Chondrocyte (in vitro differentiated cells): ENCODE measurements at regions not wholly inside any gene's neighbourhood (a gene's known extent, or its start where the extent isn't known, plus 50 kb on each side); places are given as distances from the start of the nearest gene placed in this dataset.

ENCODE experiments used
- DNase-seq: peaks from one replicate; pipeline ENCODE4 v3.0.0; 2021; ENCODE audit warnings: mixed read lengths, low spot score
- H3K27ac Mint-ChIP-seq: one replicate; pipeline ENCODE4 v1.8.0; 2021; ENCODE audit warnings: mild to moderate bottlenecking, moderate library complexity, mixed read lengths; ENCODE audit not compliant: unreplicated experiment
- H3K27me3 Mint-ChIP-seq: 2 replicates; pipeline ENCODE4 v1.8.0; 2021; ENCODE audit warnings: low read depth, mixed read lengths
- H3K36me3 Mint-ChIP-seq: 2 replicates; pipeline ENCODE4 v1.8.0; 2021; ENCODE audit warnings: low read depth, mixed read lengths
- H3K4me1 Mint-ChIP-seq: 2 replicates; pipeline ENCODE4 v1.8.0; 2021; ENCODE audit warnings: low read depth, mild to moderate bottlenecking, mixed read lengths
- H3K4me3 Mint-ChIP-seq: one replicate; pipeline ENCODE4 v1.8.0; 2021; ENCODE audit warnings: mild to moderate bottlenecking, moderate library complexity, mixed read lengths; ENCODE audit not compliant: unreplicated experiment
- H3K9me3 Mint-ChIP-seq: 2 replicates; pipeline ENCODE4 v1.8.0; 2021; ENCODE audit warnings: low read depth, mixed read lengths
- TF ChIP-seq, protein P1 (sequence below): fragments of 200-600 bp; sonication (generic); IDR thresholded peaks from 2 replicates; pipeline ENCODE4 v1.5.0; 2021; ENCODE audit warnings: antibody characterized with exemption, mild to moderate bottlenecking, moderate library complexity

- no peaks in the 10 kb centered on the region for H3K36me3 Mint-ChIP-seq
- DNase-seq, result no peak
- H3K27me3 Mint-ChIP-seq, result peaks cover 10% of the 10 kb centered on the region
- TF ChIP-seq, protein P1, sequence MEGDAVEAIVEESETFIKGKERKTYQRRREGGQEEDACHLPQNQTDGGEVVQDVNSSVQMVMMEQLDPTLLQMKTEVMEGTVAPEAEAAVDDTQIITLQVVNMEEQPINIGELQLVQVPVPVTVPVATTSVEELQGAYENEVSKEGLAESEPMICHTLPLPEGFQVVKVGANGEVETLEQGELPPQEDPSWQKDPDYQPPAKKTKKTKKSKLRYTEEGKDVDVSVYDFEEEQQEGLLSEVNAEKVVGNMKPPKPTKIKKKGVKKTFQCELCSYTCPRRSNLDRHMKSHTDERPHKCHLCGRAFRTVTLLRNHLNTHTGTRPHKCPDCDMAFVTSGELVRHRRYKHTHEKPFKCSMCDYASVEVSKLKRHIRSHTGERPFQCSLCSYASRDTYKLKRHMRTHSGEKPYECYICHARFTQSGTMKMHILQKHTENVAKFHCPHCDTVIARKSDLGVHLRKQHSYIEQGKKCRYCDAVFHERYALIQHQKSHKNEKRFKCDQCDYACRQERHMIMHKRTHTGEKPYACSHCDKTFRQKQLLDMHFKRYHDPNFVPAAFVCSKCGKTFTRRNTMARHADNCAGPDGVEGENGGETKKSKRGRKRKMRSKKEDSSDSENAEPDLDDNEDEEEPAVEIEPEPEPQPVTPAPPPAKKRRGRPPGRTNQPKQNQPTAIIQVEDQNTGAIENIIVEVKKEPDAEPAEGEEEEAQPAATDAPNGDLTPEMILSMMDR, result no peak
- H3K4me1 Mint-ChIP-seq, result peaks cover 8% of the 10 kb centered on the region
- H3K27ac Mint-ChIP-seq, result no peak overlapping the region
- H3K9me3 Mint-ChIP-seq, result no peaks in the 10 kb centered on the region
- H3K4me3 Mint-ChIP-seq, result no peak overlapping the region
Observed at GRCh38 chr12:127660961-127661360, 606.0 kb upstream of the TMEM132C start.

- Mint-ChIP-seq H3K4me1 (peaks cover 15% of the 10 kb centered on the region), H3K27me3 (peaks cover 10% of the 10 kb centered on the region), H3K9me3 (no peaks in the 10 kb centered on the region), H3K27ac (no peak overlapping the region), H3K4me3 (no peak overlapping the region), H3K36me3 (no peaks in the 10 kb centered on the region)
- TF ChIP-seq, protein P1, result no peak
- DNase-seq, result no peak
Observed at GRCh38 chr12:127663716-127664115, 603.3 kb upstream of the TMEM132C start.

DNA sequence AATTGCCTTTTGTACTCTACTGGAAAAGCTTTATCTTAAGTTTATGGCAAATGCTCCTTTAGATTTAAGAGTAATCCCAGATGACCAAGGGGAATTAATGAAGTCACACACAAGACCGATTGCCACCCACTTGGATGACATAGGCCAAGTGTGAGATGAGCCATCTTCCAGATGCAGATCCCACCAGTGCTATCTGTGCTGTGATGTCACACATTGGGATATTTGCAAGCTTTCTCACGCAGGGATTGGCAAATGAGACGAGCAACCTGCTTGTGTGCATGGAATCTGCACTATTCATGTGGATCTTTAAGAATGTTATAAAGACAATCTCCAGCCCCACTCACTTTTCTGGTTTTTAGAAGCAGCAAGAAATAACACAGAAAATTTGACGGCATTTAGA, 602.1 kb upstream of the TMEM132C start:
- DNase-seq, result no peak
- TF ChIP-seq, protein P1, result no peak

DNA sequence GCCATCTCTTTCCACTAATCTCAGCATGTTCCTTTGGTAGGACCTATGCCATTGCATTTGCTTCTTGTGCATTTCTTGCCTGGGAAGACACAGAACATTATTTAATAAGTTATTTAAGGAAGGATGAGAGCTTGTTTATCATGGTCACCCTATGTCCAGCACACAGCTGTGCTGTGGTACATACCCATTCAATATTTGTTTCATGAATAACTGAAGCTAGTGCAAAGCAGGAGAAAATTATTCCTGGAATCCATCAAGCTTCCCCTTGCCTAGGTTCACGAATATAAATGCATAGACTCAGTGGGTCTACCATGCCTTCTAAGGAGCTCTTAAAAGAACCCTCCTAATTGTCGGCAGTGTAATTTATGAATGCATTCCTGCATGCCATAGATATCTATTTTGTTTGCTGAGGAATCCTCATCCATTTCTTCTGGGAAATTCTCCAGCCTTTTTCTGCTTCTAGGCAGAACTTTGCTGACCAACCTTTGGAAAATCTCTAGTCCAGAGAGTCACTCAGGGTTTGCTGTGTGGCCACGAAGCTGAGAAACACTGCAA, 599.8 kb upstream of the TMEM132C start:
- no peak for DNase-seq
- no peak overlapping the region for H3K4me3 Mint-ChIP-seq
- H3K4me1 Mint-ChIP-seq, result peaks cover 29% of the 10 kb centered on the region

More for the DNA sequence above, 602.1 kb upstream of the TMEM132C start:
- H3K27ac Mint-ChIP-seq, result no peak overlapping the region
- peaks cover 10% of the 10 kb centered on the region for H3K27me3 Mint-ChIP-seq
- no peaks in the 10 kb centered on the region for H3K9me3 Mint-ChIP-seq
- H3K4me3 Mint-ChIP-seq, result no peak overlapping the region
- H3K4me1 Mint-ChIP-seq, result peaks cover 25% of the 10 kb centered on the region
- H3K36me3 Mint-ChIP-seq, result no peaks in the 10 kb centered on the region

DNA sequence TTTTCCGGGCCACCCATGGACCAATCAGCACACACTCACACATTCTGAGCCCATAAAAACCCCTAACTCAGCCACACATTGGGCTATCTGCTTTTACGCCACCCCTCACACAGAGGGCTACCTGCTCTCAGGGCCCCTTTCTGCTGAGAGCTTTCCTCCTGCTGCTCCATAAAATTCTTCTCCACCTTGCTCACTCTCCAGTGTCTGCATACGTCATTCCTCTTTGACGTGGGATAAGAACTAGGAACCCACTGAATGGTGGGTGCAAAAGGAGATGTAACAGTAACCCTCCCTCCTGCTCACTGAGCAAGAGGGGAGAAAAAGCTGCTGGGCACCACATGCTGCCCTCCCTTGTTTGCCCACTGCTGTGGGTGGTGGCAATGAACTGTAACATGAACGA, 596.7 kb upstream of the TMEM132C start:
- Mint-ChIP-seq H3K27me3 (no peaks in the 10 kb centered on the region), H3K4me3 (no peak overlapping the region), H3K27ac (no peak overlapping the region), H3K9me3 (no peaks in the 10 kb centered on the region), H3K4me1 (peaks cover 29% of the 10 kb centered on the region), H3K36me3 (no peaks in the 10 kb centered on the region)
- TF ChIP-seq, protein P1, result no peak
- no peak for DNase-seq

More for the DNA sequence above, 599.8 kb upstream of the TMEM132C start:
- TF ChIP-seq, protein P1, result no peak
- Mint-ChIP-seq H3K27me3 (peaks cover 6% of the 10 kb centered on the region), H3K9me3 (no peaks in the 10 kb centered on the region), H3K36me3 (no peaks in the 10 kb centered on the region), H3K27ac (no peak overlapping the region)
